COR-L47 (cell line): ENCODE measurements at regions not wholly inside any gene's neighbourhood (a gene's known extent, or its start where the extent isn't known, plus 50 kb on each side); places are given as distances from the start of the nearest gene placed in this dataset.
"Not testable (repeated sequence)": the region's sequence is repeated elsewhere in the genome, so short reads cannot be mapped to it uniquely, and the experiment has no call there.

Source experiments
- DNase-seq: peaks from one replicate; lab custom pipeline; 2025; lab: John Stamatoyannopoulos, UW

GRCh38 chr7:106523482-106523881, 137.5 kb downstream of the CCDC71L start:
- no peak for DNase-seq

DNA sequence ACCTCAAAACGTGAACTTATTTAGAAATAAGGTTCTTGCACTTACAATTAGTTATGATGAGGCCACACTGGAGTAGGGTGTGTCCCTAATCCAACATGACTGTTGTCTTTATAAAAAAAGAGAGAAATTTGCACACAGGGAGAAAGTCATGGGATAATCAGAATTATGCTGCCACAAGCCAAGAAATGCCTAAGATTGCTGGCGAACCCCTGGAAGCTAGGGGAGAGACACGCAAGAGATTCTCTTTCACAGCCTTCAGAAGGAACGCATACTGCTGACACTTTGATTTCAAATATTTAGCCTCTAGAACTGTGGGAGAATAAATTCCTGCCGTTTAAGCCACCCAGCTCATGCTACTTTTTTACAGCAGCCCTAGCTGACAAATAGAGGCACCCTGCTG, 138.3 kb downstream of the CCDC71L start:
- no peak for DNase-seq

GRCh38 chr7:106521541-106521940, 139.4 kb downstream of the CCDC71L start:
- no peak for DNase-seq

- DNase-seq, result no peak
These were observed 139.9 kb downstream of the CCDC71L start for GRCh38 chr7:106520962-106521514.

- DNase-seq, result no peak
These were observed 142.0 kb downstream of the CCDC71L start for GRCh38 chr7:106518967-106519366.

GRCh38 chr7:106518239-106518638, 142.7 kb downstream of the CCDC71L start:
- DNase-seq, result no peak

DNA sequence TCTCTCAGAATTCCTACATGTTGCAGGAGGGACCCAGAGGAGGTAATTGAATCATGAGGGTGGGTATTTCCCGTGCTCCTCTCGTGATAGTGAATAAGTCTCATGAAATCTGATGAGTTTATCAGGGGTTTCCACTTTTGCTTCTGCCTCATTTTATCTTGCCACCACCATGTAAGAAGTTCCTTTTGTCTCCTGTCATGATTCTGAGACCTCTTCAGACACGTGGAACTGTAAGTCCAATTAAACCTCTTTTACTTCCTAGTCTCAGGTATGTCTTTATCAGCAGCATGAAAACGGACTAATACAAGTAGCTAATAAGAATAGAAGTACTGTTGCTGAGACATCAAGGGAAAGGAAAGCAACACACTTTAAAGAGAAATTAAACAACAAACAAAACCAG, 143.4 kb downstream of the CCDC71L start:
- DNase-seq, result no peak

DNA sequence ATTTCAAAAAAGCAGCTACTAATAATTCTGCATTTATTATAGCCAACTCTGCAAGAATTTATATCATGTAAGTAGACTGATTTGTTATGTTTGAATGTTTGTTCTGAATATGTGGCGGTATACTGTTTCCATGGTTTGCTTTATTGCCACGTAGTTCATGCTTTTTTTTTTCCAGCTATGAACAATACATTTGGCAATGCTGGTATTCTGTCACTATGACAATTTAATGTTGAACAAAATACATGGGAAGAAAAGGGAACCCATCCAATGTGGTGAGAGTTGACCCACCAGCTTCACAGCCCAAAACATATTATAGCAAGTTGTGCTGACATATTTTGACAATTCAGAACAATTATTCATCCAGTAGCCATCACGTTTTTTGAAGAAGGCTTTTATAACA, 145.6 kb downstream of the CCDC71L start:
- DNase-seq, result no peak

- DNase-seq, result no peak
These were observed 146.1 kb downstream of the CCDC71L start for GRCh38 chr7:106514881-106515280.

DNA sequence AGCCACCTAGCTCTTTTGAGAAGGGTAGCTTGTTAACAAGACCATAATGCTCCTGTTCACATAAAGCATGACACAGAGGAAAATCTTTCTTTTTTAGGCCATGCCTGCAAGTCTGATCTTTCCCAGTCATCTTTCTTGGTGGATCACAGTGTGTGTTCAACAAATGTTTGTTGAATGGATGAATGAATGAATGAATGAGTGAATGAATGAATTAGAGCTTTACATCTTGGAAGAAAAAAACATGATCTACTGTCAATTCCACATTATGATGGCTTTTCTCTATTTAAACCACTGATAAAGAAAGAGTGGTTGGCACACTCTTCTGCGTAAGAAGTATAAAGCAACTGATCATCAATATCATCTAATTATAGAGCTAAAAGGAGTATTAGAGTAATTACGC, 148.7 kb downstream of the CCDC71L start:
- no peak for DNase-seq

DNA sequence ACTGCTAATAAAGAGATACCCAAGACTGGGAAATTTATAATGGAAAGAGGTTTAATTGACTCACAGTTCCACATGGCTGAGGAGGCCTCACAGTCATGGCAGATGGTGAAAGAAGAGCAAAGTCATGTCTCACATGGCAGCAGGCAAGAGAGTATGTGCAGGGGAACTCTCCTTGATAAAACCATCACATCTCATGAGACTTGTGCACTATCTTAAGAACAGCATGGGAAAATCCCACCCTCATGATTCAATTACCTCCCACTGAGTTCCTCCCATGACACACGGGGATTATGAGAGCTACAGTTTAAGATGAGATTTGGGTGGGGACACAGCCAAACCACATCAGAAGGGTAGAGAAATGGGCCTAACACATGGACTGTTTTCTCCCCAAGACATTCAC, 156.3 kb downstream of the CCDC71L start:
- DNase-seq, result no peak

DNA sequence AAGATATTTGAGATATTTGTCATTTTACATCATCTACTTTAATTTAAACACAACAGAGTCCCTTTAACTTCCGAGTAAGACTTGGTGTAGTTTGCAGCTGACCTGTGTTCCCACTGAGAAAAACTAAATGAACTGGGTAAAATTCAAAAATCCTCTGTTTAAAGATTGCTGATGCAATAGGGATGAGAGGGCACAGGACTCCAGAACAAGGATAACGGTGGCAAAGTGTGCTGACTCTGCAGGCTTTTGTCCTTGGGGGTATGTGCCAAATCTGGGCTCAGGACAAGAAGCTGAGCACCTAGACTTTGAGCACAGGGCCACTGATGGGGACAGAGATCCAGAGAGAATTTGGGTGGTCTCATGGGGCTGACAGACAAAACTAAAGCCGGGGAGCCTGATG, 156.8 kb downstream of the CCDC71L start:
- DNase-seq, result no peak

- no peak for DNase-seq
These were observed 157.3 kb downstream of the CCDC71L start for GRCh38 chr7:106503626-106504025.

DNA sequence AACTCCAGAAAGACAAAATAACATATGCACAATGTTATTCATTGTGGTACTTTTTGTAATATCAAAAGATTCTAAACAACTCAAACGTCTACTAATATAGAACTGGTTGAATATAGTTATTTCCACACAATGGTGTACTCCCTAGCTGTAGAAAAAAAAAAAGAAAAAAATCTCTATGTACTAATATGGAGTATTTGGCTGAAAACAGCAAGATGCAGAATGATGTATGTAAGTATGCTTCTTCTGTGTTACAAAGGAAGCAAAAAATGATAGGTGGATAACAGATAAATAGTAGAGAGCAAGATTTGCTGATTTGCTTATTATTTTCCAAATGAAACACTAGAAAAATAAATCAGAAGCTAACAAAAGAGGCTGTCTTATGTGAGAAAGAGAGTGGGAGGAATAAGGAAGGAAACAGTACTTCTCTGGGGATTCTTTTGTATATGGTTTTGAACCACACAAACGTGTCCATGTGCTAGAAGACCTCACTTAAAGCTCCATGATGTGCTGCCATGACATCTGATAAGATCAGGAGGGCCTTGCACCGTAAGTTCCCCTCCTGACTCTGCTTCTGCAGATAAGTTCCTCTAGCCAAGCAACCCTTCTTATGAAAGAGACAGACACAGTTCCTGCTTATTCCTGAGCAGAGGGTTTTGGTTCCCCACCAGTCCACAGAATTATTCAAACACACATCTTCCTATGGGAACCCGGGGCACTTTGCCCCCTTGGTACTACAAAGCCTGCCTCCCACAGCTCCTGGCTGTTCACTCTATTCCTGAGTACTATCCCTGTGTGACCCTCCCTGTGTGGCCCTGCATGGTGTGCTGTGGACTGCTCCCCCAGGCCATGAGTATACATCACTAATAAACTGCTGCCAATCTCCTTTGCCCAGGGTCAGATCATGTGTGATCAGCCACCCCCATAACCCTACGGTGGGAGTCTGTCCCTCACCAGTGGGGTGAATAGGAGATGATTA, 159.1 kb downstream of the CCDC71L start:
- no peak for DNase-seq

GRCh38 chr7:106499897-106500296, 161.1 kb downstream of the CCDC71L start:
- DNase-seq, result no peak

DNA sequence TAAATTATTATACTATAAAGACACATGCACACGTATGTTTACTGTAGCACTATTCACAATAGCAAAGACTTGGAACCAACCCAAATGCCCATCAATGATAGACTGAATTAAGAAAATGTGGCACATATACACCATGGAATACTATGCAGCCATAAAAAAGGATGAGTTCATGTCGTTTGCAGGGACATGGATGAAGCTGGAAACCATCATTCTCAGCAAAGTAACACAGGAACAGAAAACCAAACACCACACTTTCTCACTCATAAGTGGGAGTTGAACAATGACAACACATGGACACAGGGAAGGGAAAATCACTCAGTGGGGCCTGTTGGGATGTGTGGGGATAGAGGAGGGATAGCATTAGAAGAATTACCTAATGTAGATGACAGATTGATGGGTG, 163.0 kb downstream of the CCDC71L start:
- DNase-seq, result not testable (repeated sequence)

DNA sequence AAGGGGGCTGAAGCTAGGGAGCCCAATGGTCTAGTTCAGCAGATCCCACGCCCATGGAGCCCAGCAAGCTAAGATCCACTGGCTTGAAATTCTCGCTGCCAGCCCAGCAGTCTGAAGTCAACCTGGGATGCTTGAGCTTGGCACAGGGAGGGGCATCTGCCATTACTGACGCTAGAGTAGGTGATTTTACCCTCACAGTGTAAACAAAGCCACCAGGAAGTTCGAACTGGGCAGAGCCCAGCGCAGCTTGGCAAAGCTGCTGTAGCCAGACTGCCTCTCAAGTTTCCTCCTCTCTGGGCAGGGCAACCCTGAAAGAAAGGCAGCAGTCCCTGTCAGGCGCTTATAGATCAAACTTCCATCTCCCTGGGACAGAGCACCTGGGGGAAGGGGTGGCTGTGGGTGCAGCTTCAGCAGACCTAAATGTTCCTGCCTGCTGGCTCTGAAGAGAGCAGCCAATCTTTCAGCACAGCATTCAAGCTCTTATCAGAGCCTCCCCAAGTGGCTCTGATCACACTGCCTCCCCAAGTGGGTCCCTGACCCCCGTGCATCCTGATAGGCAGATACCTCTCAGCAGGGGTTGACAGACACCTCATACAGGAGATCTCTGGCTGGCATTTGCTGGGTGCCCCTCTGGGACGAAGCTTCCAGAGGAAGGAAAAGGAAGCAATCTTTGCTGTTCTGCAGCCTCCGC, 167.8 kb downstream of the CCDC71L start:
- DNase-seq, result no peak

GRCh38 chr7:106488465-106488864, 172.5 kb downstream of the CCDC71L start:
- DNase-seq, result no peak

GRCh38 chr7:106487892-106488291, 173.1 kb downstream of the CCDC71L start:
- DNase-seq, result no peak

GRCh38 chr7:106486331-106486730, 174.6 kb downstream of the CCDC71L start:
- DNase-seq, result no peak

DNA sequence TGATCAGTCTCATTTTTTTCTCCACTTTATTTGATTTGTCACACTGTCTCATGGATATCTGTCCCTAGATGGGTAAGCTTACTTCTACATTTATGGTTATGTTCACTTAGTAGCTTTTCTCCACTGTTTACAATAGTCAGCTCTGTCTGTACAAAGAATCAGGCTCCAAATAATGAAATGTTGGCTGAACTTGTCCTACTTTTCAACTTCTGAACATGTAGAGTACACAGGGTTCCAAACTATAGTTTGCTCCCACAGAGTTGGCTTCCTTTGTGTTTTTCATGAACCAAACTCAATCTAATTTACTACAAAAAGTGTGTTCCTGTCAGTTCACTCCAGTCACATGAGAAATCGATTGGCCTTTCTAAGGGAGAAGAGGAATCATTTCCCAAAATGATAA, 175.0 kb downstream of the CCDC71L start:
- no peak for DNase-seq

- no peak for DNase-seq
These were observed 175.9 kb downstream of the CCDC71L start for GRCh38 chr7:106485031-106485551.

DNA sequence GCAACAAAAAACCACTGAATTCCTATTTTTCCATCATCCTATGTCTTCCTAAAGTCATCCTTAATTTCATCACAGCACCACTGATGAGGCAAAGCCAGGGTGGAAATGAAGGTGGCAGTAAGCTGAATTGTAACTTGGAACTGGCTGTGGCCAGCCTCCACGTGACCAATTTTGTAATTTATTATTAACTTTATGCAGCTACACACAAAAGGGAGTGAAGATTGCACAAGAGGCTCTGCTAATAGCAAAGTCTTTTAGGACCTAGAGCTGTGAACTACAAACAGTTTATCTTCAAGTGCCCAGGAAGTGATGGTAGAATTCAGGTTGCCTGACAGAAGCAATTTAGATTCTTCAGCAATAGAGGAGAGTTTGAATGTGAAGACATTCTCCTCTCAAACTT, 176.4 kb downstream of the CCDC71L start:
- DNase-seq, result no peak
